ENCODE measurements at regions not wholly inside any gene's neighbourhood (a gene's known extent, or its start where the extent isn't known, plus 50 kb on each side); places are given as distances from the start of the nearest gene placed in this dataset.

DNA sequence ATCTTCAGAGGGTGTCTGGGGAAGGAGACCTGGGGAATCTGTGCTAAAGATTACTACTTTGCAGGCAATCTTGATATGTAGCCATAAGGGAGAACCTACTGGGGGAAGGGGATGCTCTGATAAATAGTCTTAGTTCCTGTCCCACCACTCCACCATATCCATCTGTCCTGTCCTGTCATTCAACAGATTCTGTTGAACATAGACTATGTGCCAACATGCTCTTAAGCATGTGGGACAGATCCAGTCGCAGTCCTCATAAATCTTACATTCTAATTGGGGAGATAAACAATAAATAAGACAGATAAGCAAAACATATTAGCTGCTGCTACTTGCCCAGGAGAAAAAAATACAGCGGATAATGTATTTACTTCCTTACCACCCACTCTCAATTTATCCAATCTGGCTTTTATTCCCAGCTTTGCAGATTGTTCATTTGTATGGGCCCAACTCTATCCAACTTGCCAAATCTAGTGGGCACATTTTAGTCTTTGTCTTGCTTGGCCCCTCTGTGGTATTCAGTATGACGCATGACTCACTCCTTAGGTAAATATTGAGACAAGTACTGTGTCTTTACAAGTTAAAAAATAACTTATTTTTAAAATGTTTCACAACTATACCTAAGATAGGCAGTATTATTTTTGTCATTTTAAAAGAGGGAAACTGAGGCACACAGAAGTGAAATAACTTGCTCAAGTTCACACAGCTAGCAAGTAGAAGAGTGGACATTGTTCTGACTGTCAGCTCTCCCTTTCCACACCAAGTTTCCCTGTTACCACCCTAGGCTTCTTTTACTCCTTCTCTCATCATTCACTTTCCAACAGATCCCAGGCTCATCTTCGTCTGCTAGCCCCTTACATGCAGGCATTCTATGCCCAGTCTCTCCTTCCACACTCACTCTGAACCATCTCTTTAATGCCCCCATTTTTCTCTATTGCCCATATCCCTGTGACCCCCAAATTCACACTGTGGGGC, 133.6 kb upstream of the SESN3 start:
- TF ChIP-seq, protein P1, sequence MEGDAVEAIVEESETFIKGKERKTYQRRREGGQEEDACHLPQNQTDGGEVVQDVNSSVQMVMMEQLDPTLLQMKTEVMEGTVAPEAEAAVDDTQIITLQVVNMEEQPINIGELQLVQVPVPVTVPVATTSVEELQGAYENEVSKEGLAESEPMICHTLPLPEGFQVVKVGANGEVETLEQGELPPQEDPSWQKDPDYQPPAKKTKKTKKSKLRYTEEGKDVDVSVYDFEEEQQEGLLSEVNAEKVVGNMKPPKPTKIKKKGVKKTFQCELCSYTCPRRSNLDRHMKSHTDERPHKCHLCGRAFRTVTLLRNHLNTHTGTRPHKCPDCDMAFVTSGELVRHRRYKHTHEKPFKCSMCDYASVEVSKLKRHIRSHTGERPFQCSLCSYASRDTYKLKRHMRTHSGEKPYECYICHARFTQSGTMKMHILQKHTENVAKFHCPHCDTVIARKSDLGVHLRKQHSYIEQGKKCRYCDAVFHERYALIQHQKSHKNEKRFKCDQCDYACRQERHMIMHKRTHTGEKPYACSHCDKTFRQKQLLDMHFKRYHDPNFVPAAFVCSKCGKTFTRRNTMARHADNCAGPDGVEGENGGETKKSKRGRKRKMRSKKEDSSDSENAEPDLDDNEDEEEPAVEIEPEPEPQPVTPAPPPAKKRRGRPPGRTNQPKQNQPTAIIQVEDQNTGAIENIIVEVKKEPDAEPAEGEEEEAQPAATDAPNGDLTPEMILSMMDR (IDR thresholded peaks at IDR 0.05) = no peak
- TF ChIP-seq POLR2A (IDR thresholded peaks at IDR 0.05) = no peak

Measured in esophagus squamous epithelium (tissue), 4 donors.